Gastroesophageal sphincter (tissue), 4 donors: ENCODE measurements at regions not wholly inside any gene's neighbourhood (a gene's known extent, or its start where the extent isn't known, plus 50 kb on each side); places are given as distances from the start of the nearest gene placed in this dataset.

ENCODE experiments used
- ATAC-seq: fragments of 150-250 bp; one replicate; pipeline ENCODE4 v1.9.1; 2016; ENCODE audit warnings: mild to moderate bottlenecking, moderate library complexity
- H3K27ac ChIP-seq, 4 donors: fragments of 200-600 bp; sonication (generic) in 3 of 4; 1 replicate in 3 of 4; 2 replicates in 1 of 4; pipeline ENCODE4 v1.5.1; 2016 to 2019
- H3K27me3 ChIP-seq: fragments of 200-600 bp; sonication (generic); one replicate; pipeline ENCODE4 v1.5.1; 2019
- H3K36me3 ChIP-seq, 2 donors: fragments of 200-600 bp; sonication (generic); one replicate each; pipeline ENCODE4 v1.5.1; 2019; ENCODE audit warnings: control low read depth in 1 of 2
- H3K4me1 ChIP-seq, 3 donors: fragments of 200-600 bp; sonication (generic); 1 replicate in 2 of 3; 2 replicates in 1 of 3; pipeline ENCODE4 v1.5.1; 2016 to 2019; ENCODE audit warnings: control low read depth in 2 of 3
- H3K4me3 ChIP-seq, 2 donors: fragments of 200-600 bp; sonication (generic); one replicate each; pipeline ENCODE4 v1.5.1; 2019; ENCODE audit warnings: mild to moderate bottlenecking in 1 of 2, moderate library complexity in 1 of 2
- H3K9me3 ChIP-seq, 3 donors: fragments of 200-600 bp; sonication (generic); one replicate each; pipeline ENCODE4 v1.5.1; 2017 to 2019; ENCODE audit warnings: control low read depth in 2 of 3
- CTCF ChIP-seq, 4 experiments: fragments of 200-600 bp in 2 of 4; fragments of 450-650 bp in 2 of 4; sonication (generic) in 1 of 4; IDR thresholded peaks; one replicate each; pipeline ENCODE4 v1.5.1; 2017 to 2019; ENCODE audit warnings: antibody characterized with exemption in 4 of 4, mild to moderate bottlenecking in 2 of 4, moderate library complexity in 2 of 4
- EP300 ChIP-seq: sonication (generic); formaldehyde crosslinking; IDR thresholded peaks from one replicate; pipeline ENCODE4 v1.6.1; 2017; ENCODE audit warnings: antibody characterized with exemption, mild to moderate bottlenecking
- POLR2A ChIP-seq, 2 donors: fragments of 450-650 bp; IDR thresholded peaks; one replicate each; pipeline ENCODE4 v1.6.1; 2017; ENCODE audit warnings: antibody characterized with exemption in 2 of 2, mild to moderate bottlenecking in 2 of 2, moderate library complexity in 1 of 2
- POLR2AphosphoS5 ChIP-seq: sonication (generic); formaldehyde crosslinking; IDR thresholded peaks from one replicate; pipeline ENCODE4 v1.6.1; 2017; ENCODE audit warnings: antibody characterized with exemption
- WGBS, 2 donors: methylation state at CpG; one replicate each; pipeline ENCODE4 v1.1.5; 2018; ENCODE audit warnings: low coverage in 1 of 2; 5-methylcytosine and 5-hydroxymethylcytosine counted together

GRCh38 chrX:2147928-2148327 is 352.8 kb downstream of the DHRSX start:
- Histone ChIP-seq H3K4me3 (no peak overlapping the region), H3K36me3 (no peaks in the 10 kb centered on the region), H3K27ac (no peak overlapping the region), H3K9me3 (peaks cover 0 to 40% (median 0%) of the 10 kb centered on the region in 3 donors), H3K27me3 (no peaks in the 10 kb centered on the region), H3K4me1 (no peaks in the 10 kb centered on the region)
- ATAC-seq = no peak
- TF ChIP-seq CTCF (IDR thresholded peaks at IDR 0.05) (no peak), EP300 (no peak), POLR2AphosphoS5 (no peak), POLR2A (IDR thresholded peaks at IDR 0.05) (no peak)
- WGBS, 2 donors = 50 to 58% methylated on average over 3 of the region's 3 CpGs

- H3K27me3 ChIP-seq = no peaks in the 10 kb centered on the region
- H3K4me1 ChIP-seq = no peaks in the 10 kb centered on the region
- no peak for TF ChIP-seq POLR2AphosphoS5
- TF ChIP-seq CTCF (IDR thresholded peaks at IDR 0.05) = no peak
- no peak for TF ChIP-seq POLR2A (IDR thresholded peaks at IDR 0.05)
- no peak for TF ChIP-seq EP300
- H3K27ac ChIP-seq = no peak overlapping the region
- H3K4me3 ChIP-seq = no peak overlapping the region
- WGBS, 2 donors = 46 to 60% methylated on average over 12 to 13 of the region's 14 CpGs
- no peaks in the 10 kb centered on the region for H3K36me3 ChIP-seq
- ATAC-seq = no peak
- peaks cover 0 to 27% (median 0%) of the 10 kb centered on the region in 3 donors for H3K9me3 ChIP-seq
Observed at GRCh38 chrX:2145692-2146367, 354.9 kb downstream of the DHRSX start.

GRCh38 chrX:2137882-2138281 is 362.9 kb downstream of the DHRSX start:
- H3K4me3 ChIP-seq = no peak overlapping the region
- no peaks in the 10 kb centered on the region for H3K4me1 ChIP-seq
- ATAC-seq = no peak
- WGBS, 2 donors = 95 to 97% methylated on average over 4 of the region's 4 CpGs
- no peaks in the 10 kb centered on the region for H3K36me3 ChIP-seq
- TF ChIP-seq POLR2AphosphoS5 (no peak), POLR2A (IDR thresholded peaks at IDR 0.05) (no peak), CTCF (IDR thresholded peaks at IDR 0.05) (no peak), EP300 (no peak)
- no peak overlapping the region for H3K27ac ChIP-seq
- no peaks in the 10 kb centered on the region for H3K27me3 ChIP-seq
- H3K9me3 ChIP-seq = no peaks in the 10 kb centered on the region

- Histone ChIP-seq H3K4me1 (no peaks in the 10 kb centered on the region), H3K9me3 (no peaks in the 10 kb centered on the region), H3K36me3 (no peaks in the 10 kb centered on the region), H3K27ac (no peak overlapping the region), H3K4me3 (no peak overlapping the region), H3K27me3 (no peaks in the 10 kb centered on the region)
- ATAC-seq = no peak
- no peak for TF ChIP-seq CTCF (IDR thresholded peaks at IDR 0.05)
- no peak for TF ChIP-seq EP300
- TF ChIP-seq POLR2AphosphoS5 = no peak
- no peak for TF ChIP-seq POLR2A (IDR thresholded peaks at IDR 0.05)
- 86 to 89% methylated on average over 2 of the region's 2 CpGs for WGBS, 2 donors
Observed at GRCh38 chrX:2136848-2137247, 363.9 kb downstream of the DHRSX start.

- no peak for ATAC-seq
- no peaks in the 10 kb centered on the region for H3K4me1 ChIP-seq
- no peaks in the 10 kb centered on the region for H3K9me3 ChIP-seq
- H3K36me3 ChIP-seq = no peaks in the 10 kb centered on the region
- no peak for TF ChIP-seq EP300
- TF ChIP-seq POLR2AphosphoS5 = no peak
- TF ChIP-seq CTCF (IDR thresholded peaks at IDR 0.05) = no peak
- TF ChIP-seq POLR2A (IDR thresholded peaks at IDR 0.05) = no peak
- H3K4me3 ChIP-seq = no peak overlapping the region
- 93 to 100% methylated on average over 1 to 3 of the region's 6 CpGs for WGBS, 2 donors
- no peaks in the 10 kb centered on the region for H3K27me3 ChIP-seq
- no peak overlapping the region for H3K27ac ChIP-seq
Observed at GRCh38 chrX:2135421-2135820, 365.4 kb downstream of the DHRSX start.
